ENCODE measurements at regions not wholly inside any gene's neighbourhood (a gene's known extent, or its start where the extent isn't known, plus 50 kb on each side); places are given as distances from the start of the nearest gene placed in this dataset.

DNA sequence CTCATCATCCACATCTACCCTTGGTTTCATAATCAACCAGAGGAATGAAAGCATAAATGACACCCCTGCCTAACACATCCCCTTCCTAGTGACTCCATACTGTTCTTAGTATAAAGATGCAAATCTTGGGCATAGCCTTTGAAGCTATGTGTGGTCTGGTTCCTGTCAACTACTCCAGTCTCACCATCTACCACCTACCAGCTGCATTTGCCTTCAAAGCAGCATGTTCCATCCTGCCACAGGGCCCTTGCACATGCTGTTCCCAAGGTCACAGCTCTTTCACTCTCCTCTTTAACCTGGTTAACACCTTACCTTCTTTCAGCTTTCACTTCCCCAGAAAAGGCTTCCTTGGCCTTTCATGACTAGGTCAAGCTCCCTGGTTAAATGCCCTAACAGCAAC lies 62.3 kb upstream of the ARHGEF3 start:
- intact Hi-C loops (cut with DNase I), result no loop called here
- no peaks in the 10 kb centered on the region for H3K36me3 ChIP-seq (replicated peaks in 1 of 2)
- no peak for TF ChIP-seq CTCF (IDR thresholded peaks at IDR 0.05)
- no peak for TF ChIP-seq POLR2A (IDR thresholded peaks at IDR 0.05)

DNA sequence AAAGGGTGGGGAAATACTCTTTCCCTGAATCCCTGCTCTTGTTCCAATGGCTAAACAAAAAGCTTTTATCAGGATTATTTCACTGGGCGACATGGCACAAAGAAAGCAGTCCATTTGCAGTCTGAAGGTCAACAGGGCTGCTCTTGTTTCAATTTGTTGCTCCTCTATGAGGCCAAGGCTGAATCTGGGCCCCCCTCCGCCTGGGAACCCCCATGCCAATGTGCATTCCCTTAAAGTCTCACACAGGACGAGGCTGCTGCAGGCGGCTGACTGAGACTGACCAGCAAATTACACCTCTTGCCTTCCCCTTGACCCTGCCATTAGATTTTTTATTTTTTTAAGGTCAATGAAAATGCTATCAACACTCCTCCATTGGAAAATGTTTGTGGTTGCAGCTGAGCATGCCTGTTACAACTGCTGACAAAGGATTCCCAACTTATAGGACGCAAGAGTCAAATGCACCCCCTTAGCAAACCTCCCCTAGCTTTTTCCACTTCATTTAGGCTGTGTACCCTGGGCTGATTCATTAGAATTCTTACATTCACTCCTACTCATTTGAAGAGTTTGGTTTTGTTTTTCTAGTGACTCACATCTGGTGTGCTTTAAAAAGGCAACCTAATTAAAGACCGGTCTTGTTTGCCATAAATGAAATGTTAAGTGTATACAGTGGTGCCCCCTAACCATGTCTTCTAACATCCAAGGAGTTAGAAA lies 60.8 kb upstream of the ARHGEF3 start:
- WGBS, 4 donors, result 36 to 51% (median 42%) methylated on average over 6 of the region's 6 CpGs
- TF ChIP-seq POLR2A (IDR thresholded peaks at IDR 0.05) (no peak), CTCF (IDR thresholded peaks at IDR 0.05) (no peak)
- Histone ChIP-seq H3K9me3 (replicated peaks in 1 of 3) (no peaks in the 10 kb centered on the region), H3K36me3 (replicated peaks in 1 of 2) (no peaks in the 10 kb centered on the region), H3K27ac (peak overlapping the region in 4 of 5 donors; percentile 22 to 74 (median 67)), H3K27me3 (no peaks in the 10 kb centered on the region), H3K4me1 (replicated peaks in 1 of 2) (peaks cover 15 to 19% of the 10 kb centered on the region in 2 donors), H3K4me3 (no peak overlapping the region)
- peak in 2 of 7 donors; percentile 35 for DNase-seq
- intact Hi-C loops (cut with DNase I), result no loop called here

More for the DNA sequence above, 62.3 kb upstream of the ARHGEF3 start:
- DNase-seq, result no peak
- H3K27ac ChIP-seq, result no peak overlapping the region
- no peaks in the 10 kb centered on the region for H3K27me3 ChIP-seq
- H3K4me1 ChIP-seq (replicated peaks in 1 of 2), result peaks cover 15% of the 10 kb centered on the region in 2 donors
- no peaks in the 10 kb centered on the region for H3K9me3 ChIP-seq (replicated peaks in 1 of 3)
- H3K4me3 ChIP-seq, result no peak overlapping the region

DNA sequence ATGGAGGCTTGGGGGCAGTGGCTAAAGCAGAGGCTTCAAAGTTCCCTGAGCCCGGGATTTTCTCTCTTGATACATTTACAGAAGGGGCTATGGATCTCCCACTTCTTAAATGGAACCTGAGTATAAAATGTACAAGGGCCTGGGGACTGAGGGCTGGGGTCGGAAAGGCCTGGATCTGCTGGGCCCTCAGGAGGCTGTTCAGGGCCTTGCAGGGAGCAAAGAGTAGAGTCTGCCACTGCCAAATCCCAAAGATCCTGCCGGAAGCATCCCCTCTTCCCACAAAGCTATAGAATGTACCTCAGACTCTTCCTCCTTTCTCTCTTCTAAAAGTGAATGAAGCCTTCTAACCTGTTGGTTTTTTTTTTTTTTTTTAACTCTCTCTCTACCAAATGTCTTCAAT lies 59.8 kb upstream of the ARHGEF3 start:
- Histone ChIP-seq H3K4me3 (no peak overlapping the region), H3K9me3 (replicated peaks in 1 of 3) (no peaks in the 10 kb centered on the region), H3K36me3 (replicated peaks in 1 of 2) (no peaks in the 10 kb centered on the region), H3K27me3 (no peaks in the 10 kb centered on the region), H3K4me1 (replicated peaks in 1 of 2) (peaks cover 15 to 27% of the 10 kb centered on the region in 2 donors), H3K27ac (peak overlapping the region in 2 of 5 donors; percentile 62 to 74)
- TF ChIP-seq CTCF (IDR thresholded peaks at IDR 0.05) (no peak), POLR2A (IDR thresholded peaks at IDR 0.05) (no peak)
- WGBS, 4 donors, result 61 to 100% (median 94%) methylated on average over 3 of the region's 3 CpGs
- no peak for DNase-seq
- intact Hi-C loops (cut with DNase I), result no loop called here

- H3K36me3 ChIP-seq (replicated peaks in 1 of 2), result no peaks in the 10 kb centered on the region
- intact Hi-C loops (cut with DNase I), result no loop called here
- DNase-seq, result no peak
- no peaks in the 10 kb centered on the region for H3K27me3 ChIP-seq
- 86 to 97% (median 92%) methylated on average over 3 of the region's 3 CpGs for WGBS, 4 donors
- H3K9me3 ChIP-seq (replicated peaks in 1 of 3), result no peaks in the 10 kb centered on the region
- peaks cover 20 to 33% of the 10 kb centered on the region in 2 donors for H3K4me1 ChIP-seq (replicated peaks in 1 of 2)
- no peak for TF ChIP-seq POLR2A (IDR thresholded peaks at IDR 0.05)
- TF ChIP-seq CTCF (IDR thresholded peaks at IDR 0.05), result no peak
- H3K27ac ChIP-seq, result no peak overlapping the region
- H3K4me3 ChIP-seq, result no peak overlapping the region
Measured at GRCh38 chr3:56860939-56861338, 59.2 kb upstream of the ARHGEF3 start.

Measured in adrenal gland (tissue), 9 donors.